ENCODE measurements at regions not wholly inside any gene's neighbourhood (a gene's known extent, or its start where the extent isn't known, plus 50 kb on each side); places are given as distances from the start of the nearest gene placed in this dataset.
"Not testable (repeated sequence)": the region's sequence is repeated elsewhere in the genome, so short reads cannot be mapped to it uniquely, and the experiment has no call there.

DNA sequence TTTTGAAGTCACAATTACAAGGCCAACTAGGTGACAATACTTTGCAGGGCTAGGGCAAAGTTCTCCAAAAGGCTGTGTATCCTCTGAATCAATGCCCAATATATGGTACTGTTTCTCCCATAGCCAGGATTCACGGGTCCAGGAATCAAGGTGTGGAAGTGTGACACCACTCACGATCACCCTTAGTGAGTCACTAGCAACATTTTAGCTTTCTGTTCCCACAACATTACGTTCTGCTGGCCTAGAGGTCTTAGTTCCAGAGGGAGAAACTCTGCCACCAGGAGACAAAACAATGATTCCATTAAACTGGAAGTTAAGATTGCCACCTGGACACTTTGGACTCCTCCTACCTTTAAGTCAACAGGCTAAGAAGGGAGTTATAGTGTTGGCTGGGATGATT is 88.5 kb upstream of the RANBP6 start:
- TF ChIP-seq, protein P1, sequence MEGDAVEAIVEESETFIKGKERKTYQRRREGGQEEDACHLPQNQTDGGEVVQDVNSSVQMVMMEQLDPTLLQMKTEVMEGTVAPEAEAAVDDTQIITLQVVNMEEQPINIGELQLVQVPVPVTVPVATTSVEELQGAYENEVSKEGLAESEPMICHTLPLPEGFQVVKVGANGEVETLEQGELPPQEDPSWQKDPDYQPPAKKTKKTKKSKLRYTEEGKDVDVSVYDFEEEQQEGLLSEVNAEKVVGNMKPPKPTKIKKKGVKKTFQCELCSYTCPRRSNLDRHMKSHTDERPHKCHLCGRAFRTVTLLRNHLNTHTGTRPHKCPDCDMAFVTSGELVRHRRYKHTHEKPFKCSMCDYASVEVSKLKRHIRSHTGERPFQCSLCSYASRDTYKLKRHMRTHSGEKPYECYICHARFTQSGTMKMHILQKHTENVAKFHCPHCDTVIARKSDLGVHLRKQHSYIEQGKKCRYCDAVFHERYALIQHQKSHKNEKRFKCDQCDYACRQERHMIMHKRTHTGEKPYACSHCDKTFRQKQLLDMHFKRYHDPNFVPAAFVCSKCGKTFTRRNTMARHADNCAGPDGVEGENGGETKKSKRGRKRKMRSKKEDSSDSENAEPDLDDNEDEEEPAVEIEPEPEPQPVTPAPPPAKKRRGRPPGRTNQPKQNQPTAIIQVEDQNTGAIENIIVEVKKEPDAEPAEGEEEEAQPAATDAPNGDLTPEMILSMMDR (IDR thresholded peaks at IDR 0.05) = not testable (repeated sequence)
- TF ChIP-seq POLR2A (IDR thresholded peaks at IDR 0.05) = not testable (repeated sequence)

Data from heart left ventricle (tissue), 13 donors.